ENCODE measurements at regions not wholly inside any gene's neighbourhood (a gene's known extent, or its start where the extent isn't known, plus 50 kb on each side); places are given as distances from the start of the nearest gene placed in this dataset.

DNA sequence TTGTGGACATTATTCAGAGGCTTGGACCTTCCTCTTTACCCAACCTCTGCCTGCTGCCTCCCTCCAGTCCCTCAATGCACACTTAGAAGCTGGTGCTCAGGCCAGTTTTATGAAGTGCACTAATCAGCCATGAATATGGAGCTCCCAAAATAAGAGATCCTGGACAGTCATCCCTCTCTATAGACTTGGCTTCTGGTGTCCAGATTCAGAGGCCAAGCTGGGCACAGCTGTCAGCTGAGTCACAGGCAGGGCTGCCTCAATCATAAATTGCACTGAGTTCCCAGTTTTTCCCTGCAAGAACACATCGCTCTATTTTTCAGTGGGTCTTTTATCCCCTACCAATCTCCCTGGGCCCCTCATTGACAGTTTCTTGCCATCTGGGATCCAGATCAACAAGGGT is 161.7 kb upstream of the CADM1 start:
- no peak for DNase-seq

DNA sequence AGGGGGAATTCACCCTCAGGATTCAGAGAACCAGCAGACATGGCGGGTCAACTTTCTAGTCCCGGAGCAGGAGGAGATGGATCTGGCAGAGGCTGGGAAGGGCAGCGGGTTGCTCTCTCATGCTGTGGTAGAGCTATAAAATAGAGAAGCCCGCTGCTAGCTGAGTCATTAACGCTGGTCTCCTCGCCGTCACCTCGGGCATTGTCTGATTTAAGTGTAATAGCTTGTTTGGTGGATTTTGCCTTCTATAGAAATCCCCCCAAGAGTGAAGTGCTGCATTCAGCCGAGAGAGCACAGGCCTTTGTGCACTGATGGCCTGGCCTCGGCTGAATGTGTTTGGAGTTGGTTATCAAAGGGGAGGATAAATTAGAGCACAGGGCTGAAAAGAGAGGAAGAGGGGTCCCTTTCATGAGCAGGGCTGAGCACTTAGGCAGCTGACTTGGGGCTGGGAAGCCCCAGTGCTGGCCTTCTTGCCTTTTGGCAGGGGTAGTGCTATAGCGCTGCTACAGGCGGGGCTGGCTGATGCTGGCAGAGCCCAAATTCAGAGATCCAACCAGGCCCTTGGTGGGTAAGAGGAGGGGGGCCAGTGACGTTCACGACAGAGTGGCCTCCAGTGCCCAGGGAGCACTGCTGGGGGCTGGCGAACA is 161.1 kb upstream of the CADM1 start:
- no peak for DNase-seq

DNA sequence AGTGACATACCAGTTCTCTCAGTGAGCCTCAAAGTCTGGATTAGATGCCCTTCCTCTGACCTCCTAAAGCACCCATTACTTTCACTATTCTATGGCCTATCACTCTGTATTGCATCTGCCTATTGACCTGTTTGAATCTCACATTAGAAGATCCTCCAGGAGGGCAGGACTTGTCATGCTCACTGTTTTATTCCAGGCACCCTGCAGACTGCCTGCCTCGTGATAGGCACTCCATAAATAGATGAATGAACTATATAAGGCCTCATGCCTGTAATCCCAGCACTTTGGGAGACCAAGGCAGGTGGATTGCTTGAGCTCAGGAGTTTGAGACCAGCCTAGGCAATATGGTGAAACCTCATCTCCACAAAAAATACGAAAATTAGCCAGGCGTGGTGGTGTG is 160.1 kb upstream of the CADM1 start:
- DNase-seq, result no peak

DNA sequence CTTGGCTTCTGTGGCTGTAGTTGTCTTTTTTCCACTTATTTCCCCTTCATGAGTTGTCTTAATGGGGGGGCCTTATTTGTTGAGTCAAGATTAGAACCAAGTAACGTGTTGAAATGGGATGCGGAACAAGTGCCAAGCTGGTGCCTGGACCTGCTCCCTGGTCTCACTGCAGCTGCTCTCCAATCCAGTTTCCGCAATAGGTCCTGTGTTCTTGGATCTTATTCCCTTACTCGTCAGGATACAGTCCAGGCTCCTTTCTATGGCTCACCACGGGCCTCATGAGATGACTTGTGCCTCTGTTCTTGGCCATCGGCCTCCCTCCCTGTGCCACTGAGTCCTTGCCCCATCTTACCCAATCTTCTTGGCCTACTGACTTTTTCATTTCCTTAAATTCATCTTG is 159.6 kb upstream of the CADM1 start:
- DNase-seq, result no peak

DNA sequence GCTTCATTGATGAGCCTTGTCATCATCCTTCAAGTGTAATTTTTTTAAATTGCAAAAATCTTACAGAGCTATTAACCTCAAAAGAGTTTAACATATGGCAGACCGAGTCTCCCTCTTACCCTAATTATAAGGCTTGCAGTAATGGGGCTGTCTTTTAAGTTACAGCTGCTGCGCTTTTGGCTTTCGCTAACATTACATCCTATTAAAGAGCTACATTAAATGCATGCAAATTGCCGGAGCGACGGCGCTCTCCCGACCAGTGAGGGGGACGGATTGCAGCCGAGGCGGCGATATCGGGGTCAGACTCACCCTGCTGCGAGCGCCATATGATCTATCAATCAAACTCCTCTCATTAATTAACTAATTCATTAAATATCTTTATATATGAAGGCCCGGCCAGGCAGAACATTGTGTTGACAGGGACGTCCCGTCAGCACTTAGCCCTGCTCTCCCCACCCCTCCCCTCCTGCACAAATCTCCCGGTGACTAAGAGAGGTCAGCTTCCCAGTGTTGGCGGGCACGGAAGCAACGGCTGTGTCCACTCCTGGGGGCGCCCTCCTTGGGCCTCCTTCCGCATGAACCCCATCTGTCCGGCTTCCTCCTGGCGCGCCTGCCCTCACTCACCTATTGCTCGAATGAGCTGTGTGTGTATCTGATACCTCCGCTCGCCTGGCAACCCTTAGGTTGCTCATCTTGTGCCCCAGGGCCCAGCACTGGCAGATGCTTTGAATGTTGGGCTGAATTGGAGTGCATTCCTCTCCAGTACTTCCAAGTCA is 156.0 kb upstream of the CADM1 start:
- no peak for DNase-seq

GRCh38 chr11:115659061-115659963 is 155.1 kb upstream of the CADM1 start:
- DNase-seq, result no peak

DNA sequence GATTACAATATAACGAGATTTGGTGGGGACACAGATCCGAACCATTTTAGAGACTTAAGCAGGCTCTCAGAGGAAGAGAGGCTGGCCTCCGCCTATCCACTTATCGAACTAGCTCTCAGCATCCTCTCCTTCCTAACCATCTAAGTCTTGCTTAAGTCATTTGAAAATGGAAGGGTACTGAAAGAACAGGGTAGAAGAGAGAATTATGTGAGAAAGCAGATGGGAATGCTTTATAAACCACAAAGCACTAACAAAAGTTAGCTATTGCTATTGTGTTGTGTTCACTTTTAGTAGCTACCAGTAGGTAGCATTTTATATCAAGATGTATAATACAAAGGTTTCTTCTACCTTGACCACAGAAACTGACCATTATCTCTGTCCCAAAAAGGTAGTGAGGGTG is 153.4 kb upstream of the CADM1 start:
- no peak for DNase-seq

- no peak for DNase-seq
These were observed 152.5 kb upstream of the CADM1 start for GRCh38 chr11:115656669-115657068.

- DNase-seq, result no peak
These were observed 151.8 kb upstream of the CADM1 start for GRCh38 chr11:115656041-115656440.

DNA sequence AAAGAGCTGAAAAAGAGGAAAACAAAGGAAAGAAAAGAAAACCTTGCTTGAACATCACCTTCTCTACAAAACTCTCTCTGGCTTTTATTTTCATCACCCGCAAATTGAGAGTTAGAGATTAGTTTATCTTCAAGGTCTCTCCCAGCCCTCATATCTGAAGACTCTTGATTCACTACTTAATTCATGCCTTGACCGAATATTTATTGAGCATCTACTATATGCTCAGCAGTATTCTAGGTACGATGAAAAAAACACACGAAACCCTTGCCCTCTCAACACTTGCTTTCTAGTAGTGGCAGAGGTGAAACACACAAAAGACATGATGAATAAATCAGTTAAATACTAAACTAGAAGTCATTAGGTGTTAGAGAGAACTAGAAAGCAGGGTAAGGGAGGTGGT is 150.6 kb upstream of the CADM1 start:
- no peak for DNase-seq

- no peak for DNase-seq
These were observed 149.7 kb upstream of the CADM1 start for GRCh38 chr11:115653926-115654325.

GRCh38 chr11:115653076-115653475 is 148.9 kb upstream of the CADM1 start:
- DNase-seq, result no peak

- DNase-seq, result no peak
These were observed 148.3 kb upstream of the CADM1 start for GRCh38 chr11:115652496-115652895.

DNA sequence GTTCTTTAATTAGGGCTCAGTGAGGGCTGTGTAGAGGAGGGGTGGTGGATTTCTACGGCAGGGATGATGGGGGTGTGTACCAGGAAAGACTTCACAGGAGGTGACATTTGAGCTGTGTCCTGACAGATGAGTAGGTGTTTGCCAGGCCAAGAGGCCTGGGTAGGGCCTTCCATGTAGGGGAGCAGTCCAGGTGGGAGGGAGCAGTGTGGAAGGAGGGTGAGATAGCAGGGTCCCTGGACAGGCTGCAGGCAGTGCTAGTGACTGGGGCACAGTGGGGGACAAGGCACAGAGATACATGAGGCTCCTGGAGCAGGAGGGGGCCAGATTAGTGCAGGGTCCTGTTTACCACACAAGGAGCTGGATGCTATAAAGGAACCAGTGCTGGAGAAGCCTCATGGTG is 147.9 kb upstream of the CADM1 start:
- DNase-seq, result no peak

- no peak for DNase-seq
These were observed 145.2 kb upstream of the CADM1 start for GRCh38 chr11:115649461-115649860.

DNA sequence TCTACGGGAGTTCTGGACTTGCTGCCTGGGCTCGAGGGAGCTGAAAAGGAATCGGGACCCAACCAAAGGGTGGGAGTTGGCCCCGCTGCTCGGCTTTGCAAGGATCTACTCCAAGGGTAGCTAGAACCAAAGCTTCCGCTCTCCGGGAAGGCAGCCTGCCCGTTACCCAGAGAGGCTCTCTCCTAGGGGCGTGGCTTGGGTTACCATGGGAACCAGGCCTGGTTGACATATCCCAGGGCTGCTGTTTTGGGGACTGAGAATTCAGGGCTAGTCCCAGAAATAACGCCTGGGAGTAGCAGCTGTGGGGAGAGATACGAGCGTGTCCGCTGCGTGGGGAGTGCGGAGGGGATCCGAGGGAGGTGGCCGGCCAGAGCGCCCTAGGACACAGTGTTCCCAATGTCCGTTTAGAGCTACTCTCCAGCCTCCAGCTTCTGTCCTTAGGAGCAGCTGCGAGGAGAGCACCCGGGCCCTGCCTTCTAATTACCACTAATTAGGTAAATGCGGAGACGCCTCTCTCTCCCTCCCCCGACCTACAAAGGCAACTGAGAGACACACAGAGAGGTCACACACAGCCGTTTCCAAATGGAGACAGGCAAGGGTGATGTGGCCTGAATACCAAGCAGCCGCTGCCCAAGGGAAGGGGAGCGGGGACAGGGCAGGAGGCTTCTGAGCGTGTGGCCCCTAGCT is 141.6 kb upstream of the CADM1 start:
- no peak for DNase-seq

DNA sequence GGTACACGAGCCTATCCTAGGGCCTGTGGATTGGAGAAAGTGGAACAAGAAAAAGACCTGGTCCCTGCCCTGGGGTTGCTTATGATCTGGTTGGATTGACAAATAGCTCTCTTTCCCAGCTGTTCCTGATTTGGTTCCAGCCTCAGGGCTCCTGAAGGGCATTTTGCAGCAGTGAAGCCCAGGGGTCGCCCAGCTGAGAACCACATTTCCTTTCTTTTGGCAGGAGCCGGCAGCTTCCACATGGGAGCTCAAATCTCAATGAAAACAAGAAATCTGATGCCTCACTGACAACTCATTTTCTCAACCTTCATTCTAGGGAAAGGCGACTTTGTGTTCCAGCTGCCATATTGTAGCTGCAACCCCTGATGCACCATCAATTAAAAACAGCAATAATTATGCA is 140.6 kb upstream of the CADM1 start:
- DNase-seq, result no peak

DNA sequence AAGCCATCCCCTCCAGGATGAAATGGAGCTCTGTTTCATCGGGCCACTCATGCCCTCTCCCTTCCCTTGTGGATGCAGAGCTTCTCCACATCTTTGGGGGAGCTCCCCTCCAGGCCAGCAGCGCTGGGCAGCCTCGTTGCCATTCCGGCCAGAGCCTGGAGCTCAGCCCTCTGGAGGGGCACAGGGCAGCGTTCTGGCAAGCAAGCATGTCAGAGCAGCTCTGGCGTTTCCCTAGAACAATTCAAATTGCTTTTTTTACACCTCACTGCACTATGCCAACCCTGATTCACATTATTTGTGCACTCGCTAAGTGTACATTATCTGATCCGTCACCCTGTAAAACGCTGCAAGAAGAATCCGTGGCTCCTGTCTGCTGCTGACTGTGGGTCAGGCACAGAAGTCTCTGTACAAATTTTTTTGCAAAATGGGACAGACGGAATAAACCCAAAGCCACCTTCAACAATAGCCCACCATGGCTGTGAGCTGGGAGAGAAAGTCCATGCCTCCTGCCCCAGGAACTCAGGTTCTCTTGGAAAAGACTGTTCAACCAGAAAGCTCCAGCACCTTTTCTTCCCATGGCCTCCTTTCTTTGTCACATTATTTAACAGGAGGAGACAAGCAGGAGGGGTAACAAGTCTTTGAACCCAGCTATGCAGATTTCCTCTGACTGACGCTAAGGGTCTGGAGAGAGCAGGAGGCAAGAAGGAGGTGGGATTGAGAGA is 139.5 kb upstream of the CADM1 start:
- no peak for DNase-seq

GRCh38 chr11:115642660-115643059 is 138.4 kb upstream of the CADM1 start:
- DNase-seq, result no peak

DNA sequence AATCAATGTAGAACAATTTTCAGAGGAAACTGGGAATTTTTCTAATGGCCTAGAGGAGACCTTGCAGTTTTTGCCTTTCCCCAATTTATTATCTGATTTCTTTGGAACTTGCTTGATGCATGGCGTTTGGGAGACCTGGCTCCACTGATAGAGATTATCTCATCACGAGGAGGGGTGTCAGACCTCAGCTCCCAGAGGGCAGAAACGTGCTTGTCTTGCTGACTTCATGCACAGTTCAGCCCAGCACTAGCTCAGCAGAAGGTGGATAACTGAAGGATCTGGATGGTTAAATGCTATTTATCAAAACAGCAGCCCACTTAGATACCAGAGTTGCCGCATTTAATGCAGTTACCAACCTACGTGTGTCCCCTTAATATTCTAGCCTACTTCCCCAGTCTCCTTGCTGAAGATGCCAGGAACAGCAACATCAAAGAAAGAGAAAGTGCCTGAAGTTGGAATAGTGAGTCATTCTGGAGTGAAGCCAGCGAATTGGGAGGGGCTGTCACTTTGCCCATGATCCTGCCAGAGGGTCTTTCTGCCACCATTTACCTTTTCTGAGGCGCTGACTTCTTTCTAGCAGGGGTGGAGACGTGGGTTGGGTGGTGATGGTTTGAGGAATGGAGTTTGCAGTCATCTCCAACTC is 133.5 kb upstream of the CADM1 start:
- no peak for DNase-seq

DNA sequence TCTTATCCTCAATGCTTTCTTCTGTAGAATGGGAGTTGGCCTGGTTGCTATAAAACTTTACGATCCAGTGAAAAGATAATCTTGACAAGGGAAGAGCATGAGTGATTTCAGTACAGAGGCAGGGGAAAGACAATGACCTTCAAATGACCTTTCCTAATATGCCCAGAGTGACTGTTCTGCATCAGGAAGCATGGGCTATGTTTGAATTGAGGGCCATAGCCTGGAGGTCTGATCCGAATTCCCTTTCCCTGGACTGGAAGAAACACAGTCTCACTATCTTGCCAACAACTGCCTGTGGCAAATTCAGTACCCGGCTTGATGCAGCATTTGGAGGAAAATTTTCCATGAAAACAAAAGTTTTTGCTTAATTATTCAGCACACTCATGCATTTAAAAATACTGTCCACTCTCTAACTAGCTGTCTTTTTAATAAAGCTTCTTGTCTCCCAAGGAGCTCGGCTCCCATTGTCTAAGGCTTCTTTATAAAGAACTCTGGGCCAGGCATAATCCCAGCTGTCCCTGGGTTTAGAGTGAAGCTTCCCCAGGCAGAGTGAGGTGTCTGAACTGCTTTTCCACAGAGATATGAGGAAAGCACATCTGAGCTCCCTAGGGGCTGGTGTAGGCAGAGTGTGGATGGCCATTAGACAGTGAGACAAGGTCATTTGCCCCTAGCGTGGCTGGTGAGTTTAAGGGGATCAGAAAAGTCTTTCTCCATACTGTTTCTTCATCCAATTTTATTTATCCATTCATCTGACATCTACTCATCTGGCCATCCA is 132.7 kb upstream of the CADM1 start:
- DNase-seq, result no peak

All from hematopoietic multipotent progenitor cell treated with erythropoietin and hydrocortisone succinate and interleukin-3 and kit ligand, for 6 days (in vitro differentiated cells).